Loucy (cell line): ENCODE measurements at regions not wholly inside any gene's neighbourhood (a gene's known extent, or its start where the extent isn't known, plus 50 kb on each side); places are given as distances from the start of the nearest gene placed in this dataset.

Experiments used
- H2AFZ ChIP-seq: fragments of 200-600 bp; sonication (generic); 2 replicates; pipeline ENCODE4 v1.6.0; 2016; ENCODE audit warnings: antibody characterized with exemption, mild to moderate bottlenecking, low read length, moderate library complexity
- H3F3A ChIP-seq: fragments of 200-600 bp; 2 replicates; pipeline ENCODE4 v1.6.0; 2016; ENCODE audit warnings: antibody characterized with exemption, low read depth, mild to moderate bottlenecking
- H3K27me3 ChIP-seq: fragments of 200-600 bp; sonication (generic); 2 replicates; pipeline ENCODE4 v1.6.1; 2014; ENCODE audit warnings: low read length, mild to moderate bottlenecking; ENCODE audit not compliant: insufficient read depth, poor library complexity, severe bottlenecking
- H3K36me3 ChIP-seq: fragments of 200-600 bp; sonication (generic); 2 replicates; pipeline ENCODE4 v1.6.1; 2016; ENCODE audit warnings: low read length; ENCODE audit not compliant: insufficient read depth
- H3K4me1 ChIP-seq: fragments of 200-600 bp; sonication (generic); 2 replicates; pipeline ENCODE4 v1.5.1; 2014; ENCODE audit warnings: low read length, mild to moderate bottlenecking; ENCODE audit not compliant: insufficient read depth, poor library complexity, severe bottlenecking
- H3K4me2 ChIP-seq: fragments of 200-600 bp; sonication (generic); 2 replicates; pipeline ENCODE4 v1.6.0; 2014; ENCODE audit warnings: antibody characterized with exemption, low read length, low read depth, mild to moderate bottlenecking; ENCODE audit not compliant: poor library complexity, severe bottlenecking
- H3K4me3 ChIP-seq: fragments of 200-600 bp; sonication (generic); 2 replicates; pipeline ENCODE4 v1.5.1; 2014; ENCODE audit warnings: low read length, mild to moderate bottlenecking, mixed read lengths; ENCODE audit not compliant: poor library complexity, severe bottlenecking
- H3K79me2 ChIP-seq: fragments of 200-600 bp; sonication (generic); 2 replicates; pipeline ENCODE4 v1.6.1; 2014; ENCODE audit warnings: low read length; ENCODE audit not compliant: insufficient read depth
- H3K9ac ChIP-seq: fragments of 200-600 bp; sonication (generic); 2 replicates; pipeline ENCODE4 v1.6.0; 2014; ENCODE audit warnings: mild to moderate bottlenecking, low read depth, low read length, moderate library complexity; ENCODE audit not compliant: poor library complexity, severe bottlenecking
- H3K9me2 ChIP-seq: fragments of 200-600 bp; sonication (generic); replicated peaks from 2 replicates; pipeline ENCODE4 v1.6.1; 2016; ENCODE audit warnings: low read depth, low read length, mixed read lengths
- H3K9me3 ChIP-seq: fragments of 200-600 bp; sonication (generic); 2 replicates; pipeline ENCODE4 v1.6.1; 2014; ENCODE audit warnings: mild to moderate bottlenecking, antibody characterized with exemption, low read length, low read depth; ENCODE audit not compliant: insufficient read depth
- H4K20me1 ChIP-seq: fragments of 200-600 bp; sonication (generic); 2 replicates; pipeline ENCODE4 v1.6.0; 2014; ENCODE audit warnings: antibody characterized with exemption, low read length, mild to moderate bottlenecking; ENCODE audit not compliant: insufficient read depth, poor library complexity, severe bottlenecking
- CTCF ChIP-seq: fragments of 200-600 bp; sonication (generic); conservative IDR thresholded peaks from 2 replicates; pipeline ENCODE4 v1.5.1; 2014; ENCODE audit warnings: mild to moderate bottlenecking, antibody characterized with exemption, low read length
- EZH2phosphoT487 ChIP-seq: fragments of 200-600 bp; IDR thresholded peaks from 2 replicates; pipeline ENCODE4 v1.6.1; 2018; ENCODE audit warnings: antibody characterized with exemption, mild to moderate bottlenecking, moderate library complexity, borderline replicate concordance

- no peak overlapping the region for H3K4me3 ChIP-seq
- no peaks in the 10 kb centered on the region for H3K9me2 ChIP-seq
- no peak overlapping the region for H2AFZ ChIP-seq
- H3K9me3 ChIP-seq, result no peaks in the 10 kb centered on the region
- no peaks in the 10 kb centered on the region for H3K36me3 ChIP-seq
- no peak overlapping the region for H3K4me2 ChIP-seq
- H3K27me3 ChIP-seq, result no peaks in the 10 kb centered on the region
- H3K9ac ChIP-seq, result no peak overlapping the region
- H3K79me2 ChIP-seq, result no peaks in the 10 kb centered on the region
- H4K20me1 ChIP-seq, result no peaks in the 10 kb centered on the region
- no peaks in the 10 kb centered on the region for H3F3A ChIP-seq
- peaks cover 14% of the 10 kb centered on the region for H3K4me1 ChIP-seq
- TF ChIP-seq EZH2phosphoT487 (no peak), CTCF (no peak)
Observed at GRCh38 chr2:70360661-70361270, 58.9 kb upstream of the FAM136A start.

- Histone ChIP-seq H3F3A (no peaks in the 10 kb centered on the region), H3K4me3 (no peak overlapping the region), H3K4me2 (no peak overlapping the region), H2AFZ (0 out of 2 replicates have a peak overlapping the region, but pooled peaks have one; percentile 20), H3K36me3 (no peaks in the 10 kb centered on the region), H4K20me1 (no peaks in the 10 kb centered on the region), H3K9me3 (no peaks in the 10 kb centered on the region), H3K4me1 (peaks cover 14% of the 10 kb centered on the region), H3K27me3 (no peaks in the 10 kb centered on the region), H3K9ac (no peak overlapping the region), H3K9me2 (no peaks in the 10 kb centered on the region), H3K79me2 (no peaks in the 10 kb centered on the region)
- no peak for TF ChIP-seq CTCF
- TF ChIP-seq EZH2phosphoT487, result no peak
Observed at GRCh38 chr2:70357684-70358071, 55.8 kb upstream of the FAM136A start.

GRCh38 chr2:70356941-70357683 lies 55.2 kb upstream of the FAM136A start:
- H2AFZ ChIP-seq, result no peak overlapping the region
- H3K4me3 ChIP-seq, result no peak overlapping the region
- TF ChIP-seq EZH2phosphoT487 (no peak), CTCF (no peak; the same call in 1 of the 2 replicates)
- no peak overlapping the region for H3K4me2 ChIP-seq
- H3K79me2 ChIP-seq, result no peaks in the 10 kb centered on the region
- no peaks in the 10 kb centered on the region for H3K27me3 ChIP-seq
- H3K9me2 ChIP-seq, result no peaks in the 10 kb centered on the region
- H3K9ac ChIP-seq, result no peak overlapping the region
- H3K9me3 ChIP-seq, result no peaks in the 10 kb centered on the region
- peaks cover 14% of the 10 kb centered on the region for H3K4me1 ChIP-seq
- no peaks in the 10 kb centered on the region for H4K20me1 ChIP-seq
- H3K36me3 ChIP-seq, result no peaks in the 10 kb centered on the region
- H3F3A ChIP-seq, result no peaks in the 10 kb centered on the region
